SK-N-SH (cell line): ENCODE measurements at regions not wholly inside any gene's neighbourhood (a gene's known extent, or its start where the extent isn't known, plus 50 kb on each side); places are given as distances from the start of the nearest gene placed in this dataset.
A peak's percentile ranks its signal among the peaks of the same experiment; 100 is the strongest.

ENCODE experiments used
- CTCF ChIA-PET: fragments of 300-600, 350-600 bp; formaldehyde crosslinking; extraction: SDS; loops from one replicate; lab custom pipeline; 2021; lab: Yijun Ruan, JAX
- POLR2A ChIA-PET: fragments of 350-600 bp; sonication (Branson Sonifier 250); formaldehyde crosslinking; extraction: SDS; loops from one replicate; lab custom pipeline; 2020; ENCODE audit warnings: antibody characterized with exemption, inconsistent platforms; lab: Yijun Ruan, JAX
- DNase-seq: peaks from one replicate; pipeline ENCODE4 v3.0.0; 2012
- H2AFZ ChIP-seq: fragments of 200-600 bp; sonication (generic); 2 replicates; pipeline ENCODE4 v1.8.1; 2016; ENCODE audit warnings: antibody characterized with exemption, mild to moderate bottlenecking, low read depth
- H3F3A ChIP-seq: fragments of 200-600 bp; sonication (generic); replicated peaks from 2 replicates; pipeline ENCODE3; 2016; ENCODE audit warnings: antibody characterized with exemption, mild to moderate bottlenecking; ENCODE audit not compliant: insufficient read depth
- H3K27ac ChIP-seq, 2 experiments: fragments of 200-500 bp in 1 of 2; fragments of 200-600 bp in 1 of 2; sonication (Bioruptor generic) in 1 of 2; sonication (generic), shearing (Covaris generic) in 1 of 2; 2 replicates each; pipeline versions ENCODE4 v1.5.1 to v1.6.1; 2014 to 2016; ENCODE audit warnings: low read depth in 2 of 2, inconsistent platforms in 1 of 2, low read length in 1 of 2, mild to moderate bottlenecking in 1 of 2, mixed read lengths in 1 of 2
- H3K27me3 ChIP-seq: fragments of 200-600 bp; sonication (generic), shearing (Covaris generic); 2 replicates; pipeline ENCODE4 v1.6.1; 2016; ENCODE audit warnings: mixed run types; ENCODE audit not compliant: insufficient read depth
- H3K36me3 ChIP-seq, 2 experiments: fragments of 200-500 bp in 1 of 2; fragments of 200-600 bp in 1 of 2; sonication (Bioruptor generic) in 1 of 2; sonication (generic) in 1 of 2; replicated peaks in 1 of 2; 2 replicates each; pipeline versions ENCODE3 to v1.5.1; 2014 to 2016; ENCODE audit warnings: low read length in 1 of 2, mild to moderate bottlenecking in 1 of 2; ENCODE audit not compliant: insufficient read depth in 2 of 2, control insufficient read depth in 1 of 2
- H3K4me1 ChIP-seq, 2 experiments: fragments of 200-500 bp in 1 of 2; fragments of 200-600 bp in 1 of 2; sonication (Bioruptor generic) in 1 of 2; sonication (generic), shearing (Covaris generic) in 1 of 2; 2 replicates each; pipeline versions ENCODE4 v1.5.1 to v1.6.1; 2014 to 2016; ENCODE audit warnings: low read depth in 1 of 2, low read length in 1 of 2, mixed run types in 1 of 2; ENCODE audit not compliant: insufficient read depth in 2 of 2, control insufficient read depth in 1 of 2
- H3K4me2 ChIP-seq: fragments of 200-600 bp; sonication (generic), shearing (Covaris generic); 2 replicates; pipeline ENCODE4 v1.6.1; 2017; ENCODE audit warnings: mixed run types
- H3K4me3 ChIP-seq, 2 experiments: fragments of 200-500 bp in 1 of 2; fragments of 200-600 bp in 1 of 2; sonication (Bioruptor generic) in 1 of 2; sonication (generic), shearing (Covaris generic) in 1 of 2; 2 replicates each; pipeline versions ENCODE4 v1.5.1 to v1.8.1; 2014 to 2016; ENCODE audit warnings: low read depth in 2 of 2, inconsistent platforms in 1 of 2, low read length in 1 of 2, mild to moderate bottlenecking in 1 of 2, mixed read lengths in 1 of 2, moderate library complexity in 1 of 2
- H3K79me2 ChIP-seq: fragments of 200-600 bp; sonication (generic); 2 replicates; pipeline ENCODE4 v1.8.1; 2017; ENCODE audit warnings: mild to moderate bottlenecking; ENCODE audit not compliant: insufficient read depth
- H3K9ac ChIP-seq: fragments of 200-600 bp; sonication (generic); 2 replicates; pipeline ENCODE4 v1.6.1; 2017; ENCODE audit warnings: mixed run types
- H3K9me2 ChIP-seq: fragments of 200-600 bp; sonication (generic); 2 replicates; pipeline ENCODE4 v1.6.1; 2017; ENCODE audit warnings: mixed run types
- H3K9me3 ChIP-seq: fragments of 200-600 bp; sonication (generic); 2 replicates; pipeline ENCODE4 v1.6.1; 2017; ENCODE audit warnings: mixed run types, mild to moderate bottlenecking, moderate library complexity
- H4K20me1 ChIP-seq: fragments of 200-600 bp; sonication (generic); 2 replicates; pipeline ENCODE4 v1.6.1; 2017; ENCODE audit warnings: mild to moderate bottlenecking, mixed run types; ENCODE audit not compliant: insufficient read depth
- CHD2 ChIP-seq: fragments of 150-350 bp; IDR thresholded peaks from 2 replicates; pipeline ENCODE4 v1.6.1; 2018; ENCODE audit warnings: low read length; ENCODE audit not compliant: partially characterized antibody
- ELF1 ChIP-seq: IDR thresholded peaks from 2 replicates; pipeline ENCODE4 v1.4.0; 2012
- EP300 ChIP-seq, 2 experiments: IDR thresholded peaks; 2 replicates each; pipeline versions ENCODE4 v1.4.0 to v1.6.1; 2012; ENCODE audit warnings: borderline replicate concordance in 1 of 2, low read depth in 1 of 2, low read length in 1 of 2
- FOXJ3 ChIP-seq: sonication (generic); formaldehyde crosslinking; IDR thresholded peaks from 2 replicates; pipeline ENCODE4 v1.5.1; 2020; ENCODE audit warnings: mild to moderate bottlenecking, missing genetic modification reagents
- GABPA ChIP-seq: IDR thresholded peaks from 2 replicates; pipeline ENCODE4 v1.4.0; 2012; ENCODE audit warnings: low read depth, mild to moderate bottlenecking
- GATA2 ChIP-seq: sonication (generic); formaldehyde crosslinking; IDR thresholded peaks from 2 replicates; pipeline ENCODE4 v1.5.0; 2020; ENCODE audit warnings: mild to moderate bottlenecking, missing genetic modification reagents
- JUND ChIP-seq: IDR thresholded peaks from 2 replicates; pipeline ENCODE4 v1.4.0; 2012
- MEF2A ChIP-seq: IDR thresholded peaks from 2 replicates; pipeline ENCODE4 v1.4.0; 2012; ENCODE audit warnings: low read depth, borderline replicate concordance
- MXI1 ChIP-seq: IDR thresholded peaks from 2 replicates; pipeline ENCODE4 v1.6.1; 2012; ENCODE audit warnings: mild to moderate bottlenecking, low read depth, low read length, improper control_type of control experiment
- NRF1 ChIP-seq: IDR thresholded peaks from 2 replicates; pipeline ENCODE4 v1.6.1; 2012; ENCODE audit warnings: low read depth, mild to moderate bottlenecking, low read length
- RCOR1 ChIP-seq: fragments of 150-350 bp; IDR thresholded peaks from 2 replicates; pipeline ENCODE4 v1.6.1; 2017; ENCODE audit warnings: antibody characterized with exemption, low read length
- RFX5 ChIP-seq: IDR thresholded peaks from 2 replicates; pipeline ENCODE4 v1.6.1; 2012; ENCODE audit warnings: mild to moderate bottlenecking, improper control_type of control experiment, low read length
- SMC3 ChIP-seq: IDR thresholded peaks from 2 replicates; pipeline ENCODE4 v1.6.1; 2012; ENCODE audit warnings: low read depth, low read length, improper control_type of control experiment
- TAF1 ChIP-seq: IDR thresholded peaks from 2 replicates; pipeline ENCODE4 v1.6.1; 2012; ENCODE audit warnings: low read depth, mild to moderate bottlenecking, low read length, moderate library complexity, borderline replicate concordance
- TCF12 ChIP-seq: IDR thresholded peaks from 2 replicates; pipeline ENCODE4 v1.4.0; 2012
- TEAD4 ChIP-seq: IDR thresholded peaks from 2 replicates; pipeline ENCODE4 v1.4.0; 2012; ENCODE audit warnings: mild to moderate bottlenecking, borderline replicate concordance; ENCODE audit not compliant: insufficient read depth
- WGBS: methylation state at CpG from one replicate; pipeline ENCODE4 v1.1.6; 2017; ENCODE audit warnings: low lambda C conversion rate; 5-methylcytosine and 5-hydroxymethylcytosine counted together
- TF ChIP-seq, protein P1 (sequence below): fragments of 200-600 bp; sonication (generic); IDR thresholded peaks from 2 replicates; pipeline ENCODE4 v1.6.1; 2017; ENCODE audit warnings: antibody characterized with exemption, mild to moderate bottlenecking, moderate library complexity
- TF ChIP-seq, protein P2 (sequence below): fragments of 150-350 bp; IDR thresholded peaks from 2 replicates; pipeline ENCODE4 v1.6.1; 2017; ENCODE audit warnings: antibody characterized with exemption, low read length, low read depth, borderline replicate concordance

DNA sequence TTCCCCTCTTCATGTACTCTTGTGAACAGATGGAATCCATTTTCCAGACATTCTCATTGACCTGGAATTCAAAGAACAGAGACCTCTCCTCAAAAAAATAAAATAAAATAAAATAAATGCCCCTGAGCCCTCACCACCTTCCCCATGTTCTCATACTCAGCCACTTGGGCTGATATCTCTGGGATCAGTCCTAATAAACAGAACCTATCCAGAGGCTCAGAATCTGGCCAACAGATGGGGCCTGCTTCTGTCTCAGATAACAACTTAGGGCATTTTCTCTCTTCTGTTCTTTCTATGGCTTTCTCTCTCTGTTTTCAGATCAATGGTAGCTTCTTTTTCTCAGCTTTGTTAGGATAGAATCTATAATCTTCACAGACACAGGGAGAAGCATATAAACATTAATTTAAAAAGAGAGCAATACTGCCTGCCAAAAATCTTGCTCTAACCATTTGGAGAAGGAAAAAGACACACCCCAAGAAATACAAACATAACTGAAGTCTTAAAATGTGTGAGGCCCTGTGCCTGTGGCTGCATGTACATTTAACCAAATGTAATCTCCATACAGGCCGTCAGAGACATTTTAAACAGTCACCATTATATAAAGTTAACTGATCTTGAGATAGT is 907.1 kb downstream of the FAT4 start:
- H3K4me1 ChIP-seq: peaks cover 0 to 7% of the 10 kb centered on the region in 2 experiments; a peak in 2 of 4 replicates
- no peaks in the 10 kb centered on the region for H3K36me3 ChIP-seq
- H3K79me2 ChIP-seq: no peaks in the 10 kb centered on the region
- H3K9ac ChIP-seq: no peak overlapping the region
- H3K27ac ChIP-seq: peak overlapping the region in 1 of 2 experiments; percentile 79; a peak in 2 of 4 replicates
- no peak overlapping the region for H3K4me3 ChIP-seq
- no peak overlapping the region for H3K4me2 ChIP-seq
- H3K27me3 ChIP-seq: no peaks in the 10 kb centered on the region
- ChIA-PET POLR2A (no interaction called here), CTCF (no interaction called here)
- TF ChIP-seq CHD2 (peak; percentile 47), EP300 (IDR thresholded peaks at IDR 0.05; ENCODE audit: borderline replicate concordance in 1 of 2, low read depth in 1 of 2, low read length in 1 of 2) (peak in 1 of 2 experiments; percentile 71; a peak in 1 of 4 replicates), RCOR1 (peak; percentile 65; the same call in 1 of the 2 replicates), NRF1 (no peak), TCF12 (peak; percentile 45), MXI1 (no peak), GATA2 (peak; percentile 89)
- no peaks in the 10 kb centered on the region for H3K9me3 ChIP-seq
- no peaks in the 10 kb centered on the region for H3F3A ChIP-seq
- no peaks in the 10 kb centered on the region for H4K20me1 ChIP-seq
- no peaks in the 10 kb centered on the region for H3K9me2 ChIP-seq
- peak; percentile 35 for DNase-seq
- 22% methylated on average over 1 of the region's 1 CpG for WGBS
- no peak overlapping the region for H2AFZ ChIP-seq

DNA sequence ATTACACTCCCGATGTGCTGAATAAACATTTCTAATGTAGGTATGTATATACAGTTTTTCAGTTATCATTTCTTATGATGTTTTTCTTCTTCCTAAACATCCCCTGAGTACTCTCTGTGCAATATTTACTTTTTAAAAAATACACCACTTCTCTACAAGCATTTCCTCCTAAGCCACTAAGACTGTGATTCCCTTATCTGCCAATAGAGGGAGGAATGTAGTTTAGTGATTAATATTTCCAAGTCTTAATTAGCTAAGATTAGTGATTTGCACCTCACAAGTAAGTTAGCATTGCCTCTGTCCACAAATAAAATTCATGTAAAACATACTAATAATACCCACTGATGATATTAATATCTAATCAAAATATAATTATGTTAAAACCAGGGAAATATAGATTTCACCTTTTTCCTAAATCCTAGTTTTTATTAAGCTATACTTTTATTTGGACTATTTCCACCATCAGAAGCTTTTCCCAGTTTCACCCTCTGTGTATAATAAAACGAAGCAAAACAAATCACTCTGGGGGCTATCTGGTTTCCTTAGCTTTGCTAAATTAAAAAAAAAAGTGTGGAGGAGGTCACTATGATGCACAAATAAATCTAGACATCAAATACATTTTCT is 909.1 kb downstream of the FAT4 start:
- no peak overlapping the region for H3K27ac ChIP-seq
- H3K36me3 ChIP-seq: no peaks in the 10 kb centered on the region
- ChIA-PET POLR2A (no interaction called here), CTCF (interaction anchor here (0.6 to 1.7 kb wide), 10 partner anchors 9 to 381 kb away, joined by 3 to 5 read pairs (median 3); no protein-coding TSS in a partner anchor)
- no peak for TF ChIP-seq ELF1
- TF ChIP-seq, protein P1, sequence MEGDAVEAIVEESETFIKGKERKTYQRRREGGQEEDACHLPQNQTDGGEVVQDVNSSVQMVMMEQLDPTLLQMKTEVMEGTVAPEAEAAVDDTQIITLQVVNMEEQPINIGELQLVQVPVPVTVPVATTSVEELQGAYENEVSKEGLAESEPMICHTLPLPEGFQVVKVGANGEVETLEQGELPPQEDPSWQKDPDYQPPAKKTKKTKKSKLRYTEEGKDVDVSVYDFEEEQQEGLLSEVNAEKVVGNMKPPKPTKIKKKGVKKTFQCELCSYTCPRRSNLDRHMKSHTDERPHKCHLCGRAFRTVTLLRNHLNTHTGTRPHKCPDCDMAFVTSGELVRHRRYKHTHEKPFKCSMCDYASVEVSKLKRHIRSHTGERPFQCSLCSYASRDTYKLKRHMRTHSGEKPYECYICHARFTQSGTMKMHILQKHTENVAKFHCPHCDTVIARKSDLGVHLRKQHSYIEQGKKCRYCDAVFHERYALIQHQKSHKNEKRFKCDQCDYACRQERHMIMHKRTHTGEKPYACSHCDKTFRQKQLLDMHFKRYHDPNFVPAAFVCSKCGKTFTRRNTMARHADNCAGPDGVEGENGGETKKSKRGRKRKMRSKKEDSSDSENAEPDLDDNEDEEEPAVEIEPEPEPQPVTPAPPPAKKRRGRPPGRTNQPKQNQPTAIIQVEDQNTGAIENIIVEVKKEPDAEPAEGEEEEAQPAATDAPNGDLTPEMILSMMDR: peak; percentile 70
- no peaks in the 10 kb centered on the region for H3K79me2 ChIP-seq
- H2AFZ ChIP-seq: no peak overlapping the region
- no peaks in the 10 kb centered on the region for H4K20me1 ChIP-seq
- H3F3A ChIP-seq: no peaks in the 10 kb centered on the region
- H3K4me2 ChIP-seq: no peak overlapping the region
- H3K9me2 ChIP-seq: no peaks in the 10 kb centered on the region
- no peak for DNase-seq
- no peaks in the 10 kb centered on the region for H3K27me3 ChIP-seq
- H3K4me1 ChIP-seq: peaks cover 0 to 7% of the 10 kb centered on the region in 2 experiments; a peak in 2 of 4 replicates
- 81% methylated on average over 2 of the region's 2 CpGs for WGBS
- H3K4me3 ChIP-seq: no peak overlapping the region
- H3K9me3 ChIP-seq: no peaks in the 10 kb centered on the region
- no peak overlapping the region for H3K9ac ChIP-seq

DNA sequence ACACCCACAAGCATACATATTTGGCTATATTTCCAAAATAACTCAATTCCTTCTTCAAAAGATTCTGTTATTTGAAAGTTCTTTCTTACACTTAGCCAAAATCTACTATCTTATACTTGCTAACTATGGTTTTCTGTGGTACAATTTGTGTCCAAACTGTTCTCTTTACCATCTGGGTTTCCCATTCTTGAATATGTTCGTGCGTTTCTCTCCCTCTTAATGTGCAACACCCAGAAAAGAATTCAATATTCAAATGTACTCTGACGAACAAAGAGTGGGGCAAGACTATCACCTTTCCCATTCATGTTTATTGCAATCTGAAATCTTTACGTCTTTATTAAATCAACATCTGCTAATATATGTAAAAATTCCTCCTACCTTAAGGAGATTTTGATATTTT is 912.7 kb downstream of the FAT4 start:
- DNase-seq: no peak
- H3K79me2 ChIP-seq: no peaks in the 10 kb centered on the region
- H3K9me2 ChIP-seq: no peaks in the 10 kb centered on the region
- CTCF ChIA-PET: no interaction called here
- no peaks in the 10 kb centered on the region for H4K20me1 ChIP-seq
- H3K4me2 ChIP-seq: no peak overlapping the region
- H3K27me3 ChIP-seq: no peaks in the 10 kb centered on the region
- no peaks in the 10 kb centered on the region for H3K9me3 ChIP-seq
- no peaks in the 10 kb centered on the region for H3F3A ChIP-seq
- H3K27ac ChIP-seq: no peak overlapping the region
- H2AFZ ChIP-seq: no peak overlapping the region
- POLR2A ChIA-PET: no interaction called here
- no peak overlapping the region for H3K9ac ChIP-seq
- TF ChIP-seq NRF1 (no peak), RFX5 (no peak), GABPA (no peak), FOXJ3 (no peak), MEF2A (no peak), TAF1 (no peak), JUND (no peak), GATA2 (no peak), ELF1 (no peak), SMC3 (no peak), TEAD4 (no peak)
- TF ChIP-seq, protein P2, sequence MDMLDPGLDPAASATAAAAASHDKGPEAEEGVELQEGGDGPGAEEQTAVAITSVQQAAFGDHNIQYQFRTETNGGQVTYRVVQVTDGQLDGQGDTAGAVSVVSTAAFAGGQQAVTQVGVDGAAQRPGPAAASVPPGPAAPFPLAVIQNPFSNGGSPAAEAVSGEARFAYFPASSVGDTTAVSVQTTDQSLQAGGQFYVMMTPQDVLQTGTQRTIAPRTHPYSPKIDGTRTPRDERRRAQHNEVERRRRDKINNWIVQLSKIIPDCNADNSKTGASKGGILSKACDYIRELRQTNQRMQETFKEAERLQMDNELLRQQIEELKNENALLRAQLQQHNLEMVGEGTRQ: no peak
- H3K4me3 ChIP-seq: no peak overlapping the region
- H3K4me1 ChIP-seq: no peaks in the 10 kb centered on the region; a peak in 1 of 4 replicates
- H3K36me3 ChIP-seq: no peaks in the 10 kb centered on the region
- WGBS: 88% methylated on average over 4 of the region's 4 CpGs
